ENCODE measurements at regions not wholly inside any gene's neighbourhood (a gene's known extent, or its start where the extent isn't known, plus 50 kb on each side); places are given as distances from the start of the nearest gene placed in this dataset.

GRCh38 chr2:8402222-8402621 is 279.6 kb upstream of the ID2 start:
- no peak for DNase-seq

GRCh38 chr2:8403876-8404275 is 278.0 kb upstream of the ID2 start:
- DNase-seq = no peak

- no peak for DNase-seq
Observed at GRCh38 chr2:8405334-8405733, 276.5 kb upstream of the ID2 start.

GRCh38 chr2:8406271-8406670 is 275.6 kb upstream of the ID2 start:
- no peak for DNase-seq

- no peak for DNase-seq
Observed at GRCh38 chr2:8407332-8407731, 274.5 kb upstream of the ID2 start.

- DNase-seq = no peak
Observed at GRCh38 chr2:8408560-8409460, 273.0 kb upstream of the ID2 start.

GRCh38 chr2:8409461-8410260 is 272.2 kb upstream of the ID2 start:
- DNase-seq = no peak

GRCh38 chr2:8412082-8412481 is 269.8 kb upstream of the ID2 start:
- no peak for DNase-seq

- DNase-seq = no peak
Observed at GRCh38 chr2:8412586-8412985, 269.3 kb upstream of the ID2 start.

GRCh38 chr2:8413589-8414135 is 268.2 kb upstream of the ID2 start:
- no peak for DNase-seq

- no peak for DNase-seq
Observed at GRCh38 chr2:8414946-8415879, 266.6 kb upstream of the ID2 start.

GRCh38 chr2:8416001-8416571 is 265.8 kb upstream of the ID2 start:
- DNase-seq = no peak

- DNase-seq = no peak
Observed at GRCh38 chr2:8416849-8417832, 264.7 kb upstream of the ID2 start.

- no peak for DNase-seq
Observed at GRCh38 chr2:8418721-8419120, 263.1 kb upstream of the ID2 start.

GRCh38 chr2:8421658-8422449 is 260.0 kb upstream of the ID2 start:
- DNase-seq = no peak

GRCh38 chr2:8422450-8422800 is 259.4 kb upstream of the ID2 start:
- DNase-seq = no peak

GRCh38 chr2:8424997-8425900 is 256.6 kb upstream of the ID2 start:
- peak; percentile 32 for DNase-seq

GRCh38 chr2:8426550-8426949 is 255.3 kb upstream of the ID2 start:
- no peak for DNase-seq

GRCh38 chr2:8427211-8427610 is 254.6 kb upstream of the ID2 start:
- no peak for DNase-seq
